Stomach (tissue), 4 donors: ENCODE measurements at regions not wholly inside any gene's neighbourhood (a gene's known extent, or its start where the extent isn't known, plus 50 kb on each side); places are given as distances from the start of the nearest gene placed in this dataset.

Experiments used
- EP300 ChIP-seq: sonication (generic); formaldehyde crosslinking; IDR thresholded peaks from one replicate; pipeline ENCODE4 v1.6.1; 2017; ENCODE audit warnings: antibody characterized with exemption
- POLR2A ChIP-seq, 4 donors: fragments of 450-650 bp; IDR thresholded peaks; one replicate each; pipeline ENCODE4 v1.6.1; 2016; ENCODE audit warnings: antibody characterized with exemption in 4 of 4, control low read depth in 2 of 4, mild to moderate bottlenecking in 1 of 4, moderate library complexity in 1 of 4
- POLR2AphosphoS5 ChIP-seq, 3 donors: sonication (generic); formaldehyde crosslinking; IDR thresholded peaks; one replicate each; pipeline ENCODE4 v1.6.1; 2016; ENCODE audit warnings: antibody characterized with exemption in 3 of 3
- TF ChIP-seq, protein P1 (sequence below), 7 experiments: fragments of 450-650 bp in 4 of 7; fragments of 200-600 bp in 3 of 7; sonication (generic) in 3 of 7; IDR thresholded peaks; one replicate each; pipeline ENCODE4 v1.5.1; 2016 to 2019; ENCODE audit warnings: antibody characterized with exemption in 7 of 7, control low read depth in 2 of 7, mild to moderate bottlenecking in 1 of 7

- TF ChIP-seq POLR2A (IDR thresholded peaks at IDR 0.05) (no peak), EP300 (no peak), POLR2AphosphoS5 (IDR thresholded peaks at IDR 0.05) (no peak)
- TF ChIP-seq, protein P1, sequence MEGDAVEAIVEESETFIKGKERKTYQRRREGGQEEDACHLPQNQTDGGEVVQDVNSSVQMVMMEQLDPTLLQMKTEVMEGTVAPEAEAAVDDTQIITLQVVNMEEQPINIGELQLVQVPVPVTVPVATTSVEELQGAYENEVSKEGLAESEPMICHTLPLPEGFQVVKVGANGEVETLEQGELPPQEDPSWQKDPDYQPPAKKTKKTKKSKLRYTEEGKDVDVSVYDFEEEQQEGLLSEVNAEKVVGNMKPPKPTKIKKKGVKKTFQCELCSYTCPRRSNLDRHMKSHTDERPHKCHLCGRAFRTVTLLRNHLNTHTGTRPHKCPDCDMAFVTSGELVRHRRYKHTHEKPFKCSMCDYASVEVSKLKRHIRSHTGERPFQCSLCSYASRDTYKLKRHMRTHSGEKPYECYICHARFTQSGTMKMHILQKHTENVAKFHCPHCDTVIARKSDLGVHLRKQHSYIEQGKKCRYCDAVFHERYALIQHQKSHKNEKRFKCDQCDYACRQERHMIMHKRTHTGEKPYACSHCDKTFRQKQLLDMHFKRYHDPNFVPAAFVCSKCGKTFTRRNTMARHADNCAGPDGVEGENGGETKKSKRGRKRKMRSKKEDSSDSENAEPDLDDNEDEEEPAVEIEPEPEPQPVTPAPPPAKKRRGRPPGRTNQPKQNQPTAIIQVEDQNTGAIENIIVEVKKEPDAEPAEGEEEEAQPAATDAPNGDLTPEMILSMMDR (IDR thresholded peaks at IDR 0.05): no peak
These were observed 63.7 kb upstream of the HEPHL1 start for GRCh38 chr11:93957397-93957952.
